Omental fat pad (tissue), 3 donors: ENCODE measurements at regions not wholly inside any gene's neighbourhood (a gene's known extent, or its start where the extent isn't known, plus 50 kb on each side); places are given as distances from the start of the nearest gene placed in this dataset.

Source experiments
- ATAC-seq: fragments of 150-250 bp; one replicate; pipeline ENCODE4 v1.9.1; 2016; ENCODE audit warnings: mild to moderate bottlenecking, moderate library complexity; ENCODE audit not compliant: low FRiP score
- DNase-seq: peaks from one replicate; pipeline ENCODE4 v3.0.0-alpha.2; 2019; ENCODE audit warnings: low spot score
- CTCF ChIP-seq, 3 donors: fragments of 450-650 bp; IDR thresholded peaks; one replicate each; pipeline ENCODE4 v1.5.1; 2016 to 2017; ENCODE audit warnings: antibody characterized with exemption in 3 of 3, mild to moderate bottlenecking in 3 of 3, moderate library complexity in 2 of 3

- ATAC-seq, result no peak
- no peak for TF ChIP-seq CTCF (IDR thresholded peaks at IDR 0.05)
- no peak for DNase-seq
Measured at GRCh38 chr12:126309278-126309677, 1244.0 kb downstream of the AACS start.

- TF ChIP-seq CTCF (IDR thresholded peaks at IDR 0.05), result no peak
- DNase-seq (no peak), ATAC-seq (no peak)
Measured at GRCh38 chr12:126312457-126312856, 1247.2 kb downstream of the AACS start.

GRCh38 chr12:126316411-126316810, 1251.2 kb downstream of the AACS start:
- DNase-seq, result no peak
- TF ChIP-seq CTCF (IDR thresholded peaks at IDR 0.05), result no peak
- ATAC-seq, result no peak

- ATAC-seq (no peak), DNase-seq (no peak)
- no peak for TF ChIP-seq CTCF (IDR thresholded peaks at IDR 0.05)
Measured at GRCh38 chr12:126337556-126338441, 1272.6 kb downstream of the AACS start.

GRCh38 chr12:126342866-126343265, 1277.6 kb downstream of the AACS start:
- no peak for DNase-seq
- no peak for TF ChIP-seq CTCF (IDR thresholded peaks at IDR 0.05)
- no peak for ATAC-seq

GRCh38 chr12:126343321-126343720, 1278.1 kb downstream of the AACS start:
- TF ChIP-seq CTCF (IDR thresholded peaks at IDR 0.05), result no peak
- ATAC-seq (no peak), DNase-seq (no peak)

- ATAC-seq (no peak), DNase-seq (no peak)
- no peak for TF ChIP-seq CTCF (IDR thresholded peaks at IDR 0.05)
Measured at GRCh38 chr12:126346087-126346486, 1280.9 kb downstream of the AACS start.
